HG03045 (cell line): ENCODE measurements at regions not wholly inside any gene's neighbourhood (a gene's known extent, or its start where the extent isn't known, plus 50 kb on each side); places are given as distances from the start of the nearest gene placed in this dataset.

Experiments
- ATAC-seq: cut with Tn5 transposase; IDR thresholded peaks from one replicate; pipeline ENCODE4 v1.9.1; 2021; ENCODE audit warnings: mild to moderate bottlenecking, moderate library complexity; ENCODE audit not compliant: unreplicated experiment

GRCh38 chr2:220090050-220090449, 462.6 kb downstream of the SLC4A3 start:
- ATAC-seq, result no peak

- ATAC-seq, result no peak
These were observed 469.0 kb downstream of the SLC4A3 start for GRCh38 chr2:220096406-220096805.

- ATAC-seq, result no peak
These were observed 474.6 kb downstream of the SLC4A3 start for GRCh38 chr2:220101980-220102379.

GRCh38 chr2:220103596-220103995, 476.2 kb downstream of the SLC4A3 start:
- no peak for ATAC-seq

GRCh38 chr2:220104871-220105351, 477.5 kb downstream of the SLC4A3 start:
- no peak for ATAC-seq

GRCh38 chr2:220106065-220106464, 478.6 kb downstream of the SLC4A3 start:
- ATAC-seq, result no peak

GRCh38 chr2:220107380-220107791, 480.0 kb downstream of the SLC4A3 start:
- ATAC-seq, result no peak

GRCh38 chr2:220114443-220114842, 487.0 kb downstream of the SLC4A3 start:
- ATAC-seq, result no peak

- ATAC-seq, result no peak
These were observed 489.6 kb downstream of the SLC4A3 start for GRCh38 chr2:220117025-220117424.

- no peak for ATAC-seq
These were observed 492.6 kb downstream of the SLC4A3 start for GRCh38 chr2:220120041-220120440.

- ATAC-seq, result no peak
These were observed 496.3 kb downstream of the SLC4A3 start for GRCh38 chr2:220123751-220124150.

GRCh38 chr2:220125551-220125950, 498.1 kb downstream of the SLC4A3 start:
- ATAC-seq, result no peak

GRCh38 chr2:220127311-220127710, 499.9 kb downstream of the SLC4A3 start:
- ATAC-seq, result no peak

- no peak for ATAC-seq
These were observed 500.4 kb downstream of the SLC4A3 start for GRCh38 chr2:220127876-220128275.

GRCh38 chr2:220129391-220129790, 502.0 kb downstream of the SLC4A3 start:
- ATAC-seq, result no peak

GRCh38 chr2:220134756-220135534, 507.5 kb downstream of the SLC4A3 start:
- no peak for ATAC-seq

GRCh38 chr2:220143336-220143735, 515.9 kb downstream of the SLC4A3 start:
- no peak for ATAC-seq

GRCh38 chr2:220144411-220144810, 517.0 kb downstream of the SLC4A3 start:
- ATAC-seq, result no peak

GRCh38 chr2:220147161-220148038, 520.0 kb downstream of the SLC4A3 start:
- no peak for ATAC-seq

GRCh38 chr2:220148471-220149248, 521.2 kb downstream of the SLC4A3 start:
- no peak for ATAC-seq

GRCh38 chr2:220151341-220151740, 523.9 kb downstream of the SLC4A3 start:
- no peak for ATAC-seq
